ENCODE measurements at regions not wholly inside any gene's neighbourhood (a gene's known extent, or its start where the extent isn't known, plus 50 kb on each side); places are given as distances from the start of the nearest gene placed in this dataset.

DNA sequence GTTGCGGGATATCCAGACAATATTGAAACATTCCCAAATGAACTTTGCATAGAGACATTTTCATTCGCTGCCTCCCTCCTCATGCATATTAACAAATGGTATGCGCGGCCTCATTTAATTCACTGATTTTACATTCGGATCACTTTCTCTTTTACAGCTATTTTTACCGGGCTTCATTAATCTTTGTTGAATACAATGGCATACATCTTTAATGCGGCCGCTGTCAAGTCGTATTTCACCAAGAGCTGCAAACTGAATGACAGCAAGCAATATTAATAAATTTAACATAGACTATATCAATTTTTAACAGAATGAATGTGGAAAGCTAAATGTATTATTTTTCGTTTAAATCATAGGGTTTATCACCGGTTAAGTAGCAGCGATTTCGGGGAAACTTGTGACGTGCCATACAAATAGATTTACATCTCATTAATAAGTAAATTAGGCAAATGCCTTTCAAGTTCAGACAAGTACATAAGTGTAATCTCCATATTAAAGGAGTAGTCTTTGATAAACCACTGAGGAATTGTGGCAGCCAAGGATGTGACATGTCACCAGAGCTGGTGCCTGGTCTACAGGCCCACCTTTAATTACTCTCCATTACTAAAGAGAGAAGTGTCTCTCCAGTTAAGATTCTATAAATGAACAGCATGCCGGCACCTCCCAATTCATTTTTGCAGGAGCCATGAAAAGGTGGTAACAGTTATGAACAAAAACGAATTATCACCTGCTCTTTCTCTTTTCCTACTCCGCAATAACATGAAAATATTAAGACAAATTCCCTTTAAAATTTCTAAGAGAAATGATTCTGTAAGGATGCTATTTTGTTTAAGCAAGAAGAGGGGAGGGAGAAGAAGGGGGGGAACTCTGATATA lies 568.9 kb upstream of the MKI67 start:
- no peak overlapping the region for H3K4me3 ChIP-seq (ENCODE audit: low read depth, low read length)
- no peak for DNase-seq (ENCODE audit: low read depth)
- no peak for TF ChIP-seq CTCF (IDR thresholded peaks at IDR 0.05; ENCODE audit: insufficient read depth, low read depth, low read length, missing control alignments)

- H3K4me3 ChIP-seq (ENCODE audit: low read depth, low read length), result no peak overlapping the region
- DNase-seq (ENCODE audit: low read depth), result no peak
- TF ChIP-seq CTCF (IDR thresholded peaks at IDR 0.05; ENCODE audit: insufficient read depth, low read depth, low read length, missing control alignments), result no peak
Measured at GRCh38 chr10:128695931-128696330, 569.7 kb upstream of the MKI67 start.

GRCh38 chr10:128697437-128697836 lies 571.2 kb upstream of the MKI67 start:
- no peak for DNase-seq (ENCODE audit: low read depth)
- H3K4me3 ChIP-seq (ENCODE audit: low read depth, low read length), result no peak overlapping the region
- no peak for TF ChIP-seq CTCF (IDR thresholded peaks at IDR 0.05; ENCODE audit: insufficient read depth, low read depth, low read length, missing control alignments)

- DNase-seq (ENCODE audit: low read depth), result no peak
- no peak for TF ChIP-seq CTCF (IDR thresholded peaks at IDR 0.05; ENCODE audit: insufficient read depth, low read depth, low read length, missing control alignments)
- no peak overlapping the region for H3K4me3 ChIP-seq (ENCODE audit: low read depth, low read length)
Measured at GRCh38 chr10:128701381-128701780, 575.2 kb upstream of the MKI67 start.

- no peak for TF ChIP-seq CTCF (IDR thresholded peaks at IDR 0.05; ENCODE audit: insufficient read depth, low read depth, low read length, missing control alignments)
- no peak overlapping the region for H3K4me3 ChIP-seq (ENCODE audit: low read depth, low read length)
- DNase-seq (ENCODE audit: low read depth), result no peak
Measured at GRCh38 chr10:128701837-128702236, 575.6 kb upstream of the MKI67 start.

GRCh38 chr10:128704716-128705115 lies 578.5 kb upstream of the MKI67 start:
- no peak for DNase-seq (ENCODE audit: low read depth)
- TF ChIP-seq CTCF (IDR thresholded peaks at IDR 0.05; ENCODE audit: insufficient read depth, low read depth, low read length, missing control alignments), result no peak
- H3K4me3 ChIP-seq (ENCODE audit: low read depth, low read length), result no peak overlapping the region

DNA sequence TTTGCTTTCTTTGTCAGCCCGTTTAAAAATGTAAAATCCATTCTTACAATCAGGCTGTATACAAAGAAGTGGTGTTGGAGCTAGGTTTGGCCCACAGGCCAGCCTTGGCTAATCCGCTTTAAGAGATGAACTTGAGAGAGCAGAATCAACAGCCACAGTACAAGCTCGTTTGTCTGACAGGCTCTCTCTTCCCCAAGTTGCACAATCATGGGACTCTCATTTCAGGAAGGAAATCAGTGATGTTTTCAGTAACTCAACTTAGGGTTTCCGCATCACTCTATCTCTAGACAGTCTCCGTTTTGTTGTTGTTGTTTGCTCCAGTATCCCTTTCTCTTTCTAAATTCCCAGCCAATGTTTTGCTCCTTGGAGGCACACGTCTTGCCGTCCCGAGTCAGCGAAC lies 582.0 kb upstream of the MKI67 start:
- no peak for DNase-seq (ENCODE audit: low read depth)
- H3K4me3 ChIP-seq (ENCODE audit: low read depth, low read length), result no peak overlapping the region
- no peak for TF ChIP-seq CTCF (IDR thresholded peaks at IDR 0.05; ENCODE audit: insufficient read depth, low read depth, low read length, missing control alignments)

All from GM12865 (cell line).